Spleen (tissue), 7 donors: ENCODE measurements at regions not wholly inside any gene's neighbourhood (a gene's known extent, or its start where the extent isn't known, plus 50 kb on each side); places are given as distances from the start of the nearest gene placed in this dataset.

Experiments
- POLR2A ChIP-seq, 3 donors: fragments of 450-650 bp; IDR thresholded peaks; one replicate each; pipeline ENCODE4 v1.5.1; 2017; ENCODE audit warnings: antibody characterized with exemption in 3 of 3, mild to moderate bottlenecking in 1 of 3
- POLR2AphosphoS5 ChIP-seq, 3 donors: sonication (generic); formaldehyde crosslinking; IDR thresholded peaks; one replicate each; pipeline ENCODE4 v1.5.1; 2017; ENCODE audit warnings: antibody characterized with exemption in 3 of 3
- TF ChIP-seq, protein P1 (sequence below), 11 experiments: fragments of 200-600 bp in 7 of 11; fragments of 450-650 bp in 4 of 11; sonication (generic) in 4 of 11; IDR thresholded peaks in 8 of 11; conservative IDR thresholded peaks in 3 of 11; 1 replicate in 7 of 11; 2 replicates in 4 of 11; pipeline versions ENCODE4 v1.4.0 to v1.8.0; 2016 to 2021; ENCODE audit warnings: antibody characterized with exemption in 11 of 11, inconsistent platforms in 4 of 11, mild to moderate bottlenecking in 1 of 11
- donor health status: DM: no; HTN: no; CAD: no; lungs with moderate emphysema.
- donor health status: DM: no; HTN: no; CAD: no.
- donor health status: DM: no; HTN: no; CAD: no.

DNA sequence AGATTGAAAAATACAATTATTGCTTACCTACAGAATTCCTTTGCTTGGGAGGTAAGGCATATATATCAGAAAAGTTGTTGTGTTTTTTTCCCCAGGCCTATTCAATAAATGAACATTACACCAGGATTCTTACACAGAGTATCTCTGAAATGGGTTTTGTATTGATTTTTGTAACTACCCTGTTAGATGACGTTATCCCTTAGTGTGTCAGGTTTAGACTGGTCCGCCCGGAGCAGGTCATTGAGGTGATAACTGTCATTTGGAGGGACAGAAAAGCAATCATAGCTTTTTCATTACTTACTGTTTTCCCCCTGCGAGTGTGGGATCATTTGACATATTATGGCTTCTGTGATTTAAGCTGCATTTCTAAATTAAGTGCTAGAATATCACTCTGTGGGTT lies 715.2 kb upstream of the ADAMTS16 start:
- TF ChIP-seq, protein P1, sequence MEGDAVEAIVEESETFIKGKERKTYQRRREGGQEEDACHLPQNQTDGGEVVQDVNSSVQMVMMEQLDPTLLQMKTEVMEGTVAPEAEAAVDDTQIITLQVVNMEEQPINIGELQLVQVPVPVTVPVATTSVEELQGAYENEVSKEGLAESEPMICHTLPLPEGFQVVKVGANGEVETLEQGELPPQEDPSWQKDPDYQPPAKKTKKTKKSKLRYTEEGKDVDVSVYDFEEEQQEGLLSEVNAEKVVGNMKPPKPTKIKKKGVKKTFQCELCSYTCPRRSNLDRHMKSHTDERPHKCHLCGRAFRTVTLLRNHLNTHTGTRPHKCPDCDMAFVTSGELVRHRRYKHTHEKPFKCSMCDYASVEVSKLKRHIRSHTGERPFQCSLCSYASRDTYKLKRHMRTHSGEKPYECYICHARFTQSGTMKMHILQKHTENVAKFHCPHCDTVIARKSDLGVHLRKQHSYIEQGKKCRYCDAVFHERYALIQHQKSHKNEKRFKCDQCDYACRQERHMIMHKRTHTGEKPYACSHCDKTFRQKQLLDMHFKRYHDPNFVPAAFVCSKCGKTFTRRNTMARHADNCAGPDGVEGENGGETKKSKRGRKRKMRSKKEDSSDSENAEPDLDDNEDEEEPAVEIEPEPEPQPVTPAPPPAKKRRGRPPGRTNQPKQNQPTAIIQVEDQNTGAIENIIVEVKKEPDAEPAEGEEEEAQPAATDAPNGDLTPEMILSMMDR (IDR thresholded peaks at IDR 0.05 in 8 of 11, conservative IDR thresholded peaks at IDR 0.05 in 3 of 11) = no peak
- no peak for TF ChIP-seq POLR2A (IDR thresholded peaks at IDR 0.05)
- TF ChIP-seq POLR2AphosphoS5 (IDR thresholded peaks at IDR 0.05) = no peak
